ENCODE measurements at regions not wholly inside any gene's neighbourhood (a gene's known extent, or its start where the extent isn't known, plus 50 kb on each side); places are given as distances from the start of the nearest gene placed in this dataset.

DNA sequence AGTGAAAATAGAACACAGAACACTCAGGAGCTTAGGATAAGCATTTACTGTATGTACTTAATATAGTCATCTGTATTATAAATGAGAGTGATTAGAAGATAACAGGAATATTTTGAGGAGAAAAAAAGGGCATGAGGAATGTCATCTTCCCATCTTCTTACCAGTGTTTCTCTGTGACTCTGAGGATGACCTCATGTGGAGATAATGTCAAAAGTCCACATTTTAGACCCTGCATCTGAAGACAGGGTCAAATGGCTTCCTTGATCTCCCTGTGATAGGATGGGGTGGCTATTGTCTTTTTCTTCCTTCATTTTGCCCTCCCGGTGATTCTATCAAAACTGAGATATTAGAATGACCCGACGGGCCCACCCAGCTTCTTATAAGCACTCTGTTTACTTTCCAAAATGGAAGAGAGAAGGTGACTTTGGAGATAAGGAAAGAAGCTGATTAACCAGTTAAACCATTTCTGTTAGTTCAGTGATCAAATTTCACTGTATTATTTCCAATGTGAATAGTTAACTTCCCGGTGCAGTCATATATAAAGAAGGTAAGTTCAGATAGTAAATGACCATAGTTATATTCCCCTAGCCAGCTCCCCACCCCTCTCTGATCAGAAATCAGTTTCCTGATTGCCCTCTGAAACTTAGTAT, 115.7 kb upstream of the SALL4 start:
- DNase-seq, result no peak

DNA sequence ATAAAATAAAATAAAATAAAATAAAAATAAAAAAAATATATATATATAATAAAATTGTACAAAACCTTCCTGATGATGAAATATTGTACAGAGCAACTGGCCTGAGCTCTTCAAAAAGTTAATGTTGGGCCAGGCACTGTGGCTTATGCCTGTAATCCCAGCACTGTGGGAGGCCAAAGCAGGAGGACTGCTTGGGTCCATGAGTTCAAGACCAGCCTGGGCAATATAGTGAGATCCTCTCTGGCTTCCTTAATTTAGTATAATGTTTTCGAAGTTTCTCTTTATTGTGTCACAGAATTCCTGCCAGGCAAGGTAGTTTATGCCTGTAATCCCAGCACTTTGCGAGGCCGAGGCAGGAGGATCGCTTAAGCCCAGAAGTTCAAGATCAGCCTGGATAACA, 113.9 kb upstream of the SALL4 start:
- DNase-seq, result no peak

DNA sequence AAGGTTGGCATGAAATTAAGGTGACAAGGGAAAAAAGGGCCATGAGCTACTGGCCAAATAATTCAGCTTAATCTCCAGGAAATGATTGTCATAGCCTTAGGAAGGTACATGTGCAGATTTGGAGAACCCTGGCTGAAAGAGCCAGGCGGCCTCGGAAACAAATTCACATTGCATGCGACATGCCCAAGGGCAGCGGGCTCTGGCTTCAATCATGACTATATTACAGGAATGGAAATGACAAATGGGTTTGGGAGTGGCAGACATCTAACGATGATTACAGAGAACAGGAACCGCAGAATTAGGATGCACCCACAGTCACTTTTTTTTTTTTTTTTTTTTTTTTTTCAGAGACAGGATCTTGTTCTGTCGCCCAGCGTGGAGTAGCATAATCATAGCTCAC, 112.4 kb upstream of the SALL4 start:
- no peak for DNase-seq

DNA sequence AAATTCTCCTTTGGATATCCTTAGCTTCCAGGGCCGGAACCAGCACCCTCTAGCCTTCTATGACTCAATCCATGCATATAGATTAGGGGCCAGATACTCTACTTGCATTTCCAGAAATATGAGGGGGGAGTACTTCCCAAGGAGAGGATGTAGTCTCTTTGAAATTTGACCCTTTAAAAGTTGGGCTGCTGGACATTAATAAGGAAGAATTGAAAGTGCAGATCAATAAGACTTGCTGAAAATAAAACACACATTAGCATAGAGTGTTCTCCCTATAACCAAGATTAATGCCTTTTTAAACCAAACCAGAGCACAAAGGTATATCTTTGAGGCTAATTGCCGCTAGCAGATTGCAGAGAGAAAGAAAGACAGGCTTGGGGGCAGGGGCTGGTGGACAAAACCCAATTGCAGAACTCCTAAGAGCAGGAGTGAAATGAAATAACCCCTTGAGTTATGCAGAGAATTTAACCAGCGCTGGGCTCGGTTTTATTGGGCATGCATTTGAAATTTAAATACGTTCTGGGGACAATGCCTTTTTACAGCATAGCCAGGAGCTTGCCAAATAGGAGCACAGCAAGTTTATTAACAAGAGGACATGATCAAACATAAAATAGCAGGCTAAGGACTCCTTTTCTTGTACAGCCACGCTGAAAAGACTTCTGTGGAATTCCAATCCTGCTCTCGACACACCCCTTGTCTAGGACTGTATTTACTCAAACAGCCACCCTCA, 108.2 kb upstream of the SALL4 start:
- no peak for DNase-seq

DNA sequence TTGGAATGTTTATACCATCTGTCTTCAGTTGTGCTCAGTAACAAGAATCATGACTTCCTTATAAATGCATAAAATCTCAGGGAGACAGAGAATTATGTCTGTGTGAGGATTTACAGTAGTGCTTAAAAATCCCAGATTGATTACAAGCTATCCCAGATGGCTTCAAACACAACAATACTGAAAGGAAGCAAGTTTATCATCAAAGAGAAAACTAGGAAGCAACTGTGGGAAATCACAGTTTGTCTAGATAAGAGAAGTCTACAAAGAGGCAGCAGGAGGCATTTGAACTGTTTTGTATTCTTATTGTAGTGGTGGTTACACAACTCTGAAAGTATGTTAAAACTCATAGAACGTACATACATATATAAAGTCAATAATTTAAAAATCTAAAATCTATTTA, 104.4 kb upstream of the SALL4 start:
- DNase-seq, result no peak

DNA sequence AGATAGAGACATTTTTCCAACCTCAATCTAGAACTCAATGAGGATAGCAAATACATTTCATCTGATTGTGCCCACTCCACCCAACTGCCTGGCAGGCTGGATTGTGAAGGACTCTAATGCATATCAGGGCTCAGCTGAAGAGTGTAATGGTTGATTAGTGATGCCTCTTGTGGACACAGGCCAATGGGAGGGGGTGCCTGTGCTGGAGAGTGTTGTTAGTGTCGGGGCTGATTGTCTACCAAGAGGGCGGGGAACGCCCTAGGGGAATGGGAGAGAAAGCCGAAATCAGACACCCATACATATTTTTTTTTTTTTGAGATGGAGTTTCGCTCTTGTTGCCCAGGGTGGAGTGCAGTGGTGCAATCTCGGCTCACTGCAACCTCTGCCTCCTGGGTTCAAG, 103.7 kb upstream of the SALL4 start:
- no peak for DNase-seq

DNA sequence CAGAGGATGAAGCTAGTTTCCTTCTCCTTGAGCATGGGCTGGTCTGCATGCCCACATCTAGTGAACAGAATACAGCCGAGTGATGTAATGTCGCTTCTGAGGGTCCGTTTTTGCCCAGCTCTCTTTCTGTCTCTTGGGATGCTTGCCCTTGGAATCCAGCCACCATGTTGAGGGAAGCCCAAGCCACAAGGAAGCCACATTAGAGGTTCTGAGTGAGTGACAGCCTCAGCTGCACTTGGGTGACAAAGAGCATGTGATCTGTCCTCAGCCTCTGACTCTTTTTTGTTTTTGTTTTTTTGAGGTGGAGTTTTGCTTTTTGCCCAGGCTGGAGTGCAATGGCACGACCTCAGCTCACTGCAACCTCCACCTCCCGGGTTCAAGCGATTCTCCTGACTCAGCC, 100.6 kb upstream of the SALL4 start:
- DNase-seq, result no peak

DNA sequence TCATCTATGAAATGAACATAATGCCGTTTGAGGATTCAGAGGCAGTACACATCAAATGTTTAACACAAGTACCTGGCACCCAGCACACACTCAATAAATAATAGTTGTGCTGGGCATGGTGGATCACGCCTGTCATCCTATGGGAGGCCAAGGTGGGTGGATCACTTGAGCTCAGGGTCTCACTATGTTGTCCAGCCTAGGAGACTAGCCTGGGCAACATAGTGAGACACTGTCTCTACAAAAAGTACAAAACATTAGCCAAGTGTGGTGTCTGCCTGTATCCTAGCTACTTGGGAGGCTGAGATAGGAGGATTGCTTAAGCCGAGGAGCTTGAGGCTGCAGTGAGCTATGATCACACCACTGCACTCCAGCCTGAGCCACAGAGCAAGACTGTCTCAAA, 98.1 kb upstream of the SALL4 start:
- no peak for DNase-seq

DNA sequence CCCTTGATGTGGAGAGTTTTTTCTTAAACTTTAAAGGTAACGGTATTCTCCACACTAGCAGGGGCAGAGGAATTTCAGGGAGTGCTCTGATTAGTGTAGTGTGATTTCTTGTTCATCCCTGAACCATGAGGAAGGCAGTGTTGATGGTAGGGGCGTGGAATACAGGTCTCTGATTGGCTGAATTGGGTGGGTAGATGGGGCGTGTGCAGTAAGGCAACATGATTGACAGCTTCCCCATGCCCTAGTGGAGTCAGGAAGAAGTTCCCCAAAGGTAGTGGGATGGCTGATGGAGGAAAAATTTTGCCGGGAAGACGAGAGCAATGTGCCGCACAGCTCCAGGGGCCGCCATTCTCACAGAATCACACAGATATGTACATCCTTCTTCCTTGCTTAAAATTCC, 97.4 kb upstream of the SALL4 start:
- DNase-seq, result no peak

DNA sequence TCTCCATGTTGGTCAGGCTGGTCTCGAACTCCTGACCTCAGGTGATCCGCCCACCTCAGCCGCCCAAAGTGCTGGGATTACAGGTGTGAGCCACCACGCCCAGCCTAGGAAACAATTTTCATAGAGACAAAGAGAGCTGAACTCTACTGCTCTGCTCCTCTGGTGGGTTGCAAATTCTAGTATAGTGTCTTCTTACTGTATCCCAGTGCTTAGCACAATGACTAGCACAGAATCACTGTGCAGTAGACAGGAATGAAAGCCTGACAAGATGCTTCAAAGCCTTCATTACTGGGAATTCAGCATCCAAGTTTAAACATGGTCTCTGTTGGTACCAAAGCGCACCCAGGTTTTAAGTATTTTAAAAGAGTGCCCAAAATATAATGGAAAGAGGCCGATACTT, 96.5 kb upstream of the SALL4 start:
- no peak for DNase-seq

DNA sequence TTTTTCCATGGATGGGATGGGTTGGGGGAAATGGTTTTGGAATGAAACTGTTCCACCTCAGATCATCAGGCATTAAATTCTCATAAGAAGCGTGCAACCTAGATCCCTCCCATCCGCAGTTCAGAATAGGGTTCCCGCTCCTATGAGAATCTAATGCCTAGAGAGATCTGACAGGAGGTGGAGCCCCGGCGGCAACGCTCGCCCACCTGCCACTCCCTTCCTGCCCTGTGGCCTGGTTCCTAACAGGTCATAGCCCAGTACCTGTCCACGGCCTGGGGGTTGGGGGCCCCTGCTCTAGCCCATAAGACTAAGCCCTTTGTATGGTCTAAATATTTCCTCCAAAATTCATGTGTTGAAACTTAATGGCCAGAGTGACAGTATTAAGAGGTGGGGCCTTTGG, 92.3 kb upstream of the SALL4 start:
- no peak for DNase-seq

DNA sequence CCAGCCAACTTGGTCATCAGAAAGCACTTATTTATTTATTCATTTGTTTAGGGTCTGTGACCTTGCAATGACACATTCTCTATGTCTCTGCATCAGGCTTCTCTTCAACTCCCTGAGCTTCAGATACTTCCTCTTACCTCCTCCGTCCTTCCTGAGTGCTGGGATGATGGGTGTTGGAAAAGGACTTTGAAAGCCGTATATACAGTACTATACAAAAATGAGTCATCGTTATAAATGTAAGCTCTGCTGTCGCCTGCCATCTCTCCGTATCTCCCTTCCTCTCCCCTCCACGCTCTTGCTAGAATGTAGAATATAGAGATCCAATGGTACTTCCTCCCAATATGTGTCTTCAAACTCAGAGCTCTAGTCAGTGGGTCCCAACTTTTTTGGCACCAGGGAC, 91.9 kb upstream of the SALL4 start:
- DNase-seq, result no peak

DNA sequence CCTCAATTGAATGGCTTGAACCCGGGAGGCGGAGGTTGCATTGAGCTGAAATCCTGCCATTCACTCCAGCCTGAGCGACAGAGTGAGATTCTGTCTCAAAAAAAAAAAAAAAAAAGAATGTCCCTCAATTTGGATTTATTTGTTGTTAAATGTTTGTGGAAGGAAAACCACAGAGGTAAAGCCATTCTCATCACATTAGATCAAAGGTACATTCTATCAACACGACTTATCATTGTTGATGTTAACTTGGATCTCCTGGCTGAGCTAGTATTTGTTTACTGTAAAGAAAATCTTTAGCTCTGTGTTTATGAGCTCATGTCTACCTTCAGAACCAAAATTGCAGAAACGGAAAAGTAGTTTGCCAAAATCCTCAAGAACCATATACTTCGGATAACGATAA, 91.4 kb upstream of the SALL4 start:
- no peak for DNase-seq

DNA sequence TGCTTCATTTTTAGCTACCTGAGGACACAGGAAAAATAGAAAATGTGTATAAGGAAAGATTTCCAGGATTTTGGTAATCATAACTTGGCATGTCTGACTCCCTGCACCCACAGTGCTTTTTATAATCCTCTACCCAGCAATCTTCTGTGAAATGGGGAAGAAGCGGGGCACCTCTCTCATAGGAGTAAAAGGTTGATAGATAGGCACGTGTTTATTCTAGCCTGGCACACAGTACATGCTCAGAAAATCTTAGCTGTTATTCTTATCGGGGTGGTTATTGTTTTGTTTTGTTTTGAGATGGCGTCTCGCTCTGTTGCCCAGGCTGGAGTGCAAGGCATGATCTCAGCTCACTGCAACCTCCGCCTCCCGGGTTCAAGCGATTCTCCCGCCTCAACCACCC, 87.7 kb upstream of the SALL4 start:
- DNase-seq, result no peak

DNA sequence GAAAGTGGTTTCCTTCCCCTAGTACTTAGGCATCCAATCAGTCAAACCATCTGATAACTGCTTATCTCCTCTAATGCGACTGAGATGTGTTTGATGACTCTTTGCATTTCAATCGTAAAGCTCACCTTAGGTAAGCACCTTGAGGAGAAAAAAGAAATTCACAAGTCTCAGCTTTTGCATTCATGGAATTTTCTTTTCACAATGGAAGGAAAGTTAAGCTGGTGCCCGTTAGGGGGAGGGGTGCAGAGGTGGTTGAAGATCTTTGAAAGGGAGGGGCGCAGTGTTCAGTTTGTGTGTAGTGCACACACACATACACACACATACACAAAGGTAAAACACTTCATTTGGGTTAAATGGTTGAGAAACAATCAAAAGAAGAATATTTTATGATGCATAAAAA, 87.1 kb upstream of the SALL4 start:
- DNase-seq, result no peak

DNA sequence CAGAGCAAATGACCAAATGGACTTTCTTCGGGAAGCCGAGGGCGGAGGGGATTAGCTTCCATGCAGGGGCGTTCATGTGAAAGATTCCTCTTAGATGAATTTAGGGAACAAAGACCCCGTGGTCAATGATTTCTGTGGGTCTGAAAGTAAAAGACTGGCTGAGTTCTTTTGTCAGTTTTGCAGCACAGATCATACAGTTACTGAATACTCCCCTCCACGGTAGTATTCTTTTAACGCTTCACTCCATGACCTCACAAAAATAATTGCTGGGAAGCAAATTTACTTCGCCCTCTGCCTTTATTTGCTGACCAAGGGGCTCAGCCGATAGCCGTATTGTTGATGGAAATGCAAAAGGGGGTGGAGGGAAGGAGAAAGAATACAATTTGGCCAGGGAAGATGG, 86.0 kb upstream of the SALL4 start:
- no peak for DNase-seq

DNA sequence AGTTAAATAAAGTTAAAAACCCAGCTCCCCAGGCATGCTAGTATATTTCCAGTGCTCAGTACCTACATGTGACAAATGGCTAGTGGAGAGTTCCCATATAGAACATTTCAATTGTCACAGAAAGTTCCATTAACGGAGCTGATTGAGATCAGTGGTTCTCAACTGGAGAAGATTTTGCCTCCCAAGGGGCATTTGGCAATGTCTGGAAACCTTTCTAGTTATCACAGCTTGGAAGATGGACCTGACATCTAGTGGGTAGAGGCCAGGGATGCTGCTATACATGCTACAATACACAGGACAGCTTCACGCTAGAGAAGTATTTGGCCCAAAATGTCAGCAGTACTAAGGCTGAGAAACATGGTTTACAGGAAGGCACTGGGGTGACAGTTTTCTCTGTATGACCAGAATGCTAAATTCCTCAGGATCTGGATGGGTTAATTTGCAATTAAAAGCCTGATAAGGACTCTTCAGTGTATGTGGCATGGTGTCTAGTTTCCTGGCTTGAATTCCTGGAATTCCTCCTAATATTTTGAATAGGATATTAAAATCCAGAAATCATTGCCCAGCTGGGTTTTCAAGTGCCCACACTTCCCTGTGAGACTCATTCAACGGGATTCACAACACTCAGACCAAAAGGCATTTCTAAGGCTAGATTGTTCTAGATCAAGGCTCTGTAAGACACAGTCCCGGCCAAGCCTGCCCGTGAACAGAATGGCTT, 84.7 kb upstream of the SALL4 start:
- no peak for DNase-seq

DNA sequence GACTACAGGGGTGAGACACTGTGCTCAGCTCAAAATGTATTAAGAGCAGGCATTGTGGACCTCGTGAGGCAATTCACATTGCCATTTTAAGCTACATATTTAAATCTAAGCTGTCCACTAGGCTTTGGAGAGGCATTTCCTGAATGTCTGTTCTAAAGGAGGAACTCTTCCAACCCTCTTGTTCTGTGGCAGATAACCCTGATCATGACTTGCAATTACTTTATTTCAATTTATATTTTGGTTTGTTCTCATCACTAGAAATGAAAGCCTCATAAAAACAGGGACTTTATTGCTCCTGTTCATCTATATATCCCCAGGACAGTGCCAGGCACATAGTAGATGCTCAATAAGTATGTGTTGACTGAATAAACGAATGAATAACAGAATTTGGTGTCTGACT, 84.0 kb upstream of the SALL4 start:
- DNase-seq, result no peak

DNA sequence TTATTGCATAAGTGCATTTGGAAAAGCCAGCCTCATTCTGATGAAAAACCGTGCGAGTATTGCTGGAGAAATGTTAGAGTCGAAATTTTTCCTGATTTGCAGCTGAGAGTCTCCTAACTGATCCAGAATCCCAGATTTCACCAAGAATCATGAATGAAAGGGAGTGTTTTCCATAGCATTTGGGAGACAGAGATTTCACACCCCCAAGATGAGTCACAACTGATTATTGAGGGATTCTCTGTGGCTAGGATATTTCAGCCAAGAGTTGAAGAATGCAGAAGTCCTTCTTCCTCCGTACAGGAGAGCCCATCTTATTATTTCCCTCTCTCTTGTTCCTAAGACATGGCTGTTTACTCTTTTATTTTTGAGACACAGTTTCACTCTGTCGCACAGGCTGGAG, 82.2 kb upstream of the SALL4 start:
- no peak for DNase-seq

DNA sequence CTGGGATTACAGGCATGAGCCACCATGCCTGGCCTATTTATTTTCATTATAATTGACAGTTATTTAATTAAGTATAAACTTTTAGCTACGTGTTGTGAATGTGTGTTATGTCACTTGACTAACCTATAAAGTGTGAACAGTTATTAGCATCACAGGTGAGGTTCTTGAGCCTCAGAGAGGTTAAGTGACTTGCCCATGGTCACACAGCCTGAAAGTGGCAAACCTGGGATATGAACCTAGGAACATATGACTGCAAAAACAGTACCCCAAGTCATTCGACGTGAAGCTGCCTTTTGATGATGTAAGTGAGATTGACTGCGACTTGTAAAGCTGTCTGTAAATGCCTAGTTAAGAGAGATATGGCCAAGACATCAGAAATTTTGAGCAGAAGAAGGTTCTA, 77.9 kb upstream of the SALL4 start:
- no peak for DNase-seq

DNA sequence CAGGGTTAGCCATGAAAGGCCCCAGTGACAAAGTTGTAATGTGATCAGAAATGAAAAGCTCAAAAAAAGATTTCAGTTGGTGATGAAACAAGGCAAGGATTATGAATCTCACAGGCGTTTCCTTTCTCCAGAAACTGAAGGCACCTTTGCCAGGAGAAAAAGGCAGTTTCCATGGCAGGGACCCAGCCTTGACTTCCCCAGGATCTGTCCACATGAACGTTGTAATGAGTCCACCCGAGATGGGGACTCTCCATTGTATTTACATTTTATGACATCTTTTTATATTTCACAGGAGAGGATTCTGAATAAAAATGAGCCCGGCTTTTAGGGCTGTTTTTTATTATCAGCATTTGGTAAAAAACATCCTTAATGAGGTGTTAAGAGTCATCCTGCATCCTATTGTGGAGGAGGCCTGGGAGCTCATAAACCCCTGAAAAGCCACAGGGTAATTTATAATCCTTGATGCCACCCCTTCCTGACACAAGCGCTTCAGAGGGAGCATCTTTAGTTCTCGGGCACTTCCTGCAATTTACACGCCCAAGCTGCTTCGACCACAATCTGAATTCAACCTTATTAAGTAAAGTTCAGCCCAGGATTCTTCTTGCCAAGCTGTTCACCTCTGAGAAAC, 74.1 kb upstream of the SALL4 start:
- DNase-seq, result no peak

DNA sequence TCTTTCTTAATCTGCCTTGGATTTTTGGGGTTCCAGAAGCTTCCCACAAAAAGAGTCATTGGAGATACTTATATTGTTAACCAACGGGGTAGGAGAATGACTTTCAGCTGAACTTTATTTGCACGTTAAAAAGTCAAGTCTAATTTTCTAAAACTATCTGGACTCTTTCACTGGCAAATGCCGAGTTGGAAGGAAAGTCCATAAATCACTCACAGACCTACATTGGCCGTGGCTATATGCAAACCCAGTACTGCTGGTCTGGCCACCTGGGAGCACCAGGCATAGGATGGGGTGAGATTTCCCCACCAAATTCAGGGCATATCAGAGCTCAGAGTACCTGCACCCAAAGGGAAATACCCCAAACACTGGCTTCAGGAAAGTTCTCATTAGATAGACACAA, 71.3 kb upstream of the SALL4 start:
- DNase-seq, result no peak

DNA sequence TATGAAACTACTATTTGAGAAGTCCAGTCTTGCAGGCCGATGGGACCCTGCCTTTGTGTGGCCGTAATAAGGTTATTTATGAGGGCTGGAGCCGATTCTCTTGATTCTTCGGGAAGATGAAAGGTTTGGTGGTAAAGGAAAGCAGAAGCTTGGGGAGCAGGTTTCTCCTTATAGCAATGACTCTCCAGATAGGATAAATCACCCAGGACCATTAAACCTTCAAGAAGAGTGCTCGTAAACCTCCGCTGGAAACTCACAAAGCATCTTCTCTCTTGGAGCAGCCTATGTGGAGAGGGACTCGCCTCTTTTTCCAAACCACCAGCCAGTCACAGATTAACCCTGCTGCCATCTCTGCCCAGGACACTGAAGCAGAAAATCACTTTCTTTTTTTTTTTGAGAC, 69.6 kb upstream of the SALL4 start:
- DNase-seq, result no peak

DNA sequence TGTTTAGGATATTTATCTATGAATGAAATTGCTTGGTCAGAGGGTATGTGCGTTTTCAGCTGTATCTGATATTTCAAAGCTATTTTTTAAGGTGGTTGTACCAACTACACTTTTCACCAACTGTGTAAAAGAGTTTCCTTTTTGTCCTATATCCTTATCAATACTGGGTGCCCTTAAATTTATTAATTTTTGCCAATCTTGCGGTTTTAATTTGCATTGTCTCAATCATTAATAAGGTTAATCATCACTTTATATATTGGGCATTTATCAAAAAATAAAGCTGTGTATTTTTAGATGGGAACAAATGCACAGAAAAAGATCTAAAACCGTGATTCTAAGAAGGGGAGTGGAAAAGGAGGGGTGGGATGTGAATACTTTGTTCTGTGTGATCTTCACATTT, 66.7 kb upstream of the SALL4 start:
- no peak for DNase-seq

Measured in CD4-positive, alpha-beta T cell treated with Interleukin-1 beta for 1 hour (primary cell).